Upper lobe of left lung (tissue), 6 donors: ENCODE measurements at regions not wholly inside any gene's neighbourhood (a gene's known extent, or its start where the extent isn't known, plus 50 kb on each side); places are given as distances from the start of the nearest gene placed in this dataset.

ENCODE experiments used
- ATAC-seq, 2 donors: fragments of 200-7000 bp; cut with Tn5 transposase; one replicate each; pipeline ENCODE4 v1.9.1; 2022; ENCODE audit warnings: mild to moderate bottlenecking in 2 of 2, moderate library complexity in 2 of 2; ENCODE audit not compliant: low FRiP score in 2 of 2
- DNase-seq, 2 donors: peaks; one replicate each; pipeline ENCODE4 v3.0.0-alpha.2; 2019 to 2020
- H3K27ac ChIP-seq, 4 donors: fragments of 200-600 bp; sonication (generic); one replicate each; pipeline ENCODE4 v1.5.1; 2016 to 2019
- H3K27me3 ChIP-seq, 4 donors: fragments of 200-600 bp; sonication (generic); one replicate each; pipeline ENCODE4 v1.5.1; 2017 to 2019
- H3K36me3 ChIP-seq, 4 donors: fragments of 200-600 bp; sonication (generic); one replicate each; pipeline ENCODE4 v1.5.1; 2016 to 2019
- H3K4me1 ChIP-seq, 4 donors: fragments of 200-600 bp; sonication (generic); one replicate each; pipeline ENCODE4 v1.5.1; 2018 to 2019
- H3K4me3 ChIP-seq, 4 donors: fragments of 200-600 bp; sonication (generic); one replicate each; pipeline ENCODE4 v1.5.1; 2017 to 2019; ENCODE audit warnings: mild to moderate bottlenecking in 2 of 4, moderate library complexity in 1 of 4
- H3K9me3 ChIP-seq, 4 donors: fragments of 200-600 bp; sonication (generic); one replicate each; pipeline ENCODE4 v1.5.1; 2018 to 2019
- EP300 ChIP-seq, 4 donors: sonication (generic); formaldehyde crosslinking; IDR thresholded peaks; one replicate each; pipeline ENCODE4 v1.5.1; 2017; ENCODE audit warnings: antibody characterized with exemption in 4 of 4, control low read depth in 2 of 4
- POLR2A ChIP-seq, 4 donors: fragments of 450-650 bp; IDR thresholded peaks; one replicate each; pipeline ENCODE4 v1.5.1; 2016 to 2017; ENCODE audit warnings: antibody characterized with exemption in 4 of 4, mild to moderate bottlenecking in 2 of 4
- POLR2AphosphoS5 ChIP-seq, 2 donors: sonication (generic); formaldehyde crosslinking; IDR thresholded peaks; one replicate each; pipeline ENCODE4 v1.5.1; 2017; ENCODE audit warnings: antibody characterized with exemption in 2 of 2
- WGBS, 2 donors: methylation state at CpG; one replicate each; pipeline ENCODE4 v1.1.5; 2017 to 2018; 5-methylcytosine and 5-hydroxymethylcytosine counted together
- TF ChIP-seq, protein P1 (sequence below), 6 experiments: fragments of 450-650 bp in 4 of 6; fragments of 200-600 bp in 2 of 6; sonication (generic) in 2 of 6; IDR thresholded peaks; one replicate each; pipeline ENCODE4 v1.5.1; 2016 to 2019; ENCODE audit warnings: antibody characterized with exemption in 6 of 6
- donor health status: DM: no; HTN: no; CAD: no; lungs with moderate emphysema.
- donor health status: DM: no; HTN: yes; CAD: no; lungs with severe emphysema.

GRCh38 chr16:86018941-86019340 is 120.0 kb downstream of the IRF8 start:
- Histone ChIP-seq H3K9me3 (peaks cover 5 to 17% (median 12%) of the 10 kb centered on the region in 4 donors), H3K27me3 (peaks cover 0 to 1% (median 0%) of the 10 kb centered on the region in 4 donors), H3K27ac (no peak overlapping the region), H3K36me3 (no peaks in the 10 kb centered on the region), H3K4me1 (no peaks in the 10 kb centered on the region), H3K4me3 (no peak overlapping the region)
- DNase-seq (peak in 1 of 2 donors; percentile 3), ATAC-seq (no peak)
- TF ChIP-seq POLR2A (IDR thresholded peaks at IDR 0.05): no peak
- TF ChIP-seq EP300 (IDR thresholded peaks at IDR 0.05): no peak
- TF ChIP-seq POLR2AphosphoS5 (IDR thresholded peaks at IDR 0.05): no peak
- TF ChIP-seq, protein P1, sequence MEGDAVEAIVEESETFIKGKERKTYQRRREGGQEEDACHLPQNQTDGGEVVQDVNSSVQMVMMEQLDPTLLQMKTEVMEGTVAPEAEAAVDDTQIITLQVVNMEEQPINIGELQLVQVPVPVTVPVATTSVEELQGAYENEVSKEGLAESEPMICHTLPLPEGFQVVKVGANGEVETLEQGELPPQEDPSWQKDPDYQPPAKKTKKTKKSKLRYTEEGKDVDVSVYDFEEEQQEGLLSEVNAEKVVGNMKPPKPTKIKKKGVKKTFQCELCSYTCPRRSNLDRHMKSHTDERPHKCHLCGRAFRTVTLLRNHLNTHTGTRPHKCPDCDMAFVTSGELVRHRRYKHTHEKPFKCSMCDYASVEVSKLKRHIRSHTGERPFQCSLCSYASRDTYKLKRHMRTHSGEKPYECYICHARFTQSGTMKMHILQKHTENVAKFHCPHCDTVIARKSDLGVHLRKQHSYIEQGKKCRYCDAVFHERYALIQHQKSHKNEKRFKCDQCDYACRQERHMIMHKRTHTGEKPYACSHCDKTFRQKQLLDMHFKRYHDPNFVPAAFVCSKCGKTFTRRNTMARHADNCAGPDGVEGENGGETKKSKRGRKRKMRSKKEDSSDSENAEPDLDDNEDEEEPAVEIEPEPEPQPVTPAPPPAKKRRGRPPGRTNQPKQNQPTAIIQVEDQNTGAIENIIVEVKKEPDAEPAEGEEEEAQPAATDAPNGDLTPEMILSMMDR (IDR thresholded peaks at IDR 0.05): no peak
- 59 to 67% methylated on average over 5 to 8 of the region's 8 CpGs for WGBS, 2 donors

GRCh38 chr16:86019446-86020047 is 120.6 kb downstream of the IRF8 start:
- Histone ChIP-seq H3K36me3 (no peaks in the 10 kb centered on the region), H3K4me3 (no peak overlapping the region), H3K27me3 (peaks cover 0 to 1% (median 0%) of the 10 kb centered on the region in 4 donors), H3K4me1 (no peaks in the 10 kb centered on the region), H3K9me3 (peaks cover 11 to 22% (median 17%) of the 10 kb centered on the region in 4 donors), H3K27ac (no peak overlapping the region)
- WGBS, 2 donors: 66 to 70% methylated on average over 13 to 14 of the region's 14 CpGs
- DNase-seq: peak in 1 of 2 donors; percentile 10
- no peak for TF ChIP-seq EP300 (IDR thresholded peaks at IDR 0.05)
- TF ChIP-seq, protein P1 (IDR thresholded peaks at IDR 0.05): peak in 1 of 6 experiments; percentile 36
- ATAC-seq: no peak

GRCh38 chr16:86020971-86021370 is 122.0 kb downstream of the IRF8 start:
- ATAC-seq (no peak), DNase-seq (peak in 1 of 2 donors; percentile 17)
- Histone ChIP-seq H3K9me3 (peaks cover 15 to 32% (median 23%) of the 10 kb centered on the region in 4 donors), H3K4me1 (no peaks in the 10 kb centered on the region), H3K4me3 (no peak overlapping the region), H3K27me3 (peaks cover 0 to 1% (median 0%) of the 10 kb centered on the region in 4 donors), H3K27ac (no peak overlapping the region), H3K36me3 (no peaks in the 10 kb centered on the region)
- no peak for TF ChIP-seq EP300 (IDR thresholded peaks at IDR 0.05)
- TF ChIP-seq POLR2A (IDR thresholded peaks at IDR 0.05): no peak
- WGBS, 2 donors: 82 to 83% methylated on average over 7 of the region's 7 CpGs

GRCh38 chr16:86022381-86022960 is 123.5 kb downstream of the IRF8 start:
- Histone ChIP-seq H3K9me3 (peaks cover 15 to 32% (median 23%) of the 10 kb centered on the region in 4 donors), H3K4me1 (no peaks in the 10 kb centered on the region), H3K27me3 (peaks cover 0 to 1% (median 0%) of the 10 kb centered on the region in 4 donors), H3K4me3 (no peak overlapping the region), H3K27ac (no peak overlapping the region), H3K36me3 (no peaks in the 10 kb centered on the region)
- 74 to 82% methylated on average over 6 to 7 of the region's 7 CpGs for WGBS, 2 donors
- TF ChIP-seq, protein P1 (IDR thresholded peaks at IDR 0.05): no peak
- TF ChIP-seq POLR2AphosphoS5 (IDR thresholded peaks at IDR 0.05) (no peak), POLR2A (IDR thresholded peaks at IDR 0.05) (no peak), EP300 (IDR thresholded peaks at IDR 0.05) (no peak)
- DNase-seq: peak in 1 of 2 donors; percentile 4
- ATAC-seq: no peak

GRCh38 chr16:86024210-86024609 is 125.2 kb downstream of the IRF8 start:
- ATAC-seq (no peak), DNase-seq (no peak)
- H3K36me3 ChIP-seq: no peaks in the 10 kb centered on the region
- no peak overlapping the region for H3K27ac ChIP-seq
- H3K4me3 ChIP-seq: no peak overlapping the region
- H3K27me3 ChIP-seq: peaks cover 0 to 1% (median 0%) of the 10 kb centered on the region in 4 donors
- no peak for TF ChIP-seq POLR2AphosphoS5 (IDR thresholded peaks at IDR 0.05)
- H3K9me3 ChIP-seq: peaks cover 15 to 32% (median 23%) of the 10 kb centered on the region in 4 donors
- H3K4me1 ChIP-seq: no peaks in the 10 kb centered on the region

GRCh38 chr16:86025706-86026105 is 126.7 kb downstream of the IRF8 start:
- no peak overlapping the region for H3K4me3 ChIP-seq
- no peaks in the 10 kb centered on the region for H3K36me3 ChIP-seq
- DNase-seq (peak in 1 of 2 donors; percentile 12), ATAC-seq (no peak)
- H3K27ac ChIP-seq: no peak overlapping the region
- TF ChIP-seq, protein P1 (IDR thresholded peaks at IDR 0.05): no peak
- TF ChIP-seq POLR2AphosphoS5 (IDR thresholded peaks at IDR 0.05) (no peak), POLR2A (IDR thresholded peaks at IDR 0.05) (no peak), EP300 (IDR thresholded peaks at IDR 0.05) (no peak)
- WGBS, 2 donors: 50 to 54% methylated on average over 3 of the region's 3 CpGs
- H3K4me1 ChIP-seq: no peaks in the 10 kb centered on the region
- H3K27me3 ChIP-seq: peaks cover 0 to 1% (median 0%) of the 10 kb centered on the region in 4 donors
- peaks cover 12 to 22% (median 19%) of the 10 kb centered on the region in 4 donors for H3K9me3 ChIP-seq
